Right lung (tissue), 2 donors: ENCODE measurements at regions not wholly inside any gene's neighbourhood (a gene's known extent, or its start where the extent isn't known, plus 50 kb on each side); places are given as distances from the start of the nearest gene placed in this dataset.
A peak's percentile ranks its signal among the peaks of the same experiment; 100 is the strongest.
"Not testable (repeated sequence)": the region's sequence is repeated elsewhere in the genome, so short reads cannot be mapped to it uniquely, and the experiment has no call there.

Source experiments
- DNase-seq, 2 donors: peaks; one replicate each; pipeline ENCODE4 v3.0.0-alpha.2; 2013

DNA sequence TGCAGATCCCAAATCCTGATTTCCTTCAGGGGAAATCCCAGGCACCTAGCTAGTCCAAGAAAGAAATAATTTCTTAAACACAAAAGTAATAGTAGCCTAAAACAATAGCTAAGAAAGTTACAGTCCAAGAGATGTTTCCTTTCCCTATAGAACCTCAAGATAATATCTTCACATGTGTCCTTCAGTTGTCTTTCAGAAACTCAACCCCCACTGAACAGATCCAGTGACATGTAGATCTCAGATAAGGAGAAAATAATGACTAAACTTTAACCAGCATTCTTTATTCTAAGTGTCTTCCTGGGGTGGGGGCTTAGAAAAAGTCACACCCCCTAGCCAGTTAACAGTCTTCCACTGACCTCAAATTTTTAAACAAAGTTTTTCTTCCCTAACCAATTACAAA lies 131.3 kb upstream of the ADRA1B start:
- DNase-seq, result no peak

DNA sequence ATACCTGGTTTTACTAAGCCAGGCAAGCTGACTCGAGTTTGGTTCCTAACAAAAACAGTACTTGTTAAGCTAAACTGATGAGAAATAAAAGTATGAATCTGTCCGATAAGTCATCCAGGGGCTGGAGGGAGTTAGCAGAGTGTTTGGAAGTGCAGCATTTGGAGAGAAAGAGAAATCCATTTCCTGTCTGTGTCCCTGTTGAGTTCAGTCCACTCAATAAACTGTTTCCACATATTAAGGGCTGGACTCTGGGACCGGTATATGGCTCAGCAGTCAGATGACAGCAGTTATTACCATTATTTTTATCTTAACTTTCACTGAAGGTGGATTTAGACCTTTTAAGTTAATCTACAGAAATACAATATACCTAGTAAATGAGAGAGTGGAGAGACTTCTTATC lies 130.6 kb upstream of the ADRA1B start:
- no peak for DNase-seq

DNA sequence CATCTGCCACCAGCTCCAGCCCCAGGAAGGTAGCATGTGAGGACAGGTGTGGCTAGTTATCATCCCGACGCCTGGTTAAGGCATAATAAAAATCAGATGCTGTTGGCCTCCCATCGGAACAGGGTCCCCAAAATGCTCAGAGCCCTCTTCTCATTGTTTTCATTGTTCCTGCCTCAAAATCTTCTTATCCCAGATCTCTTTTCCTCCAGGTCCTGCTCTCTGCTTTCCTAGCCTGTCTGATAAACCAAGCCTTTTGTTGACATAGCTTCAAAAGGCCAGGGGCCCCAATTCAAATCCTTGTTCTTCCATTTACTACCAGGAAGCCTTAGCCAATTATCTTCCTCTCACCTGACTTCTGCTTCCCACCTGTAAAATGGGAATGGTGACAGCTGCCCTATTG lies 130.1 kb upstream of the ADRA1B start:
- no peak for DNase-seq

DNA sequence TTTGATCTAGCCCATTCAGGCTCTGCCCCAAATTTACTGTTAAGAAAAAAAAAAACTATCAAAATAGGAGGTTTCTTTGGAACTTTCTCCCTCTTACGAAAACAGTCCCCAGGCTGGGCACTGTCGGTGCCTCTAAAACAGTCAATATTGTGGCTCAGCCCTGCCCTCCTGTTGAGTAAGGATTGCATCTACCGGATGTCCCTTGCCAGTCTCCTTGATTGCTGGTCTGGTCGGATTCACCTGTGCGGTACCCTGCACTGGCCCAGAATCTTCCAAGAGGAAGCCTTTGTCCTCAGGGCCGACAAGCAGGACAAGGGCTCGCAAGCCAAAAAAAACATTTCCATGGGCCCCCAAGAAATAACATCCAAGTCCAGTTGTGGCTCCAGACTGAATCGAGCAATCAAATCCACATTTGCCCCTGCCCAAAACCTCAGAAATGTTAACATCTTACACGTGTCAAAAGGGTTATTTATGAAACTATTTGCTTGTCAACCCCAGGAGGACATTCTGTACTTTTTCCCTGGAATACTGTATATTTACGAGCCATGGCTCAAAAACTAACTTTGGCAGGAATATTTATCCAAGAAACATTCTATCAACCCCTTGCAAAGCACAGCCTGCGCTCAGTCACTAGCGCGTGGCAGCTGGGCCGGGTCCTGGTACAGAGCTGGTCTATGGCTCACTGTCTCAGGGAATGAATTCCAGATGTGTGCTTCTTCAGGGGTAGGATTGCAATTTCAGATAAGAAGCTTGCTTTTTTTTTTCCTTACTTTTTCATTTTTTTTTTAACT lies 129.2 kb upstream of the ADRA1B start:
- DNase-seq, result peak in 1 of 2 donors; percentile 45

DNA sequence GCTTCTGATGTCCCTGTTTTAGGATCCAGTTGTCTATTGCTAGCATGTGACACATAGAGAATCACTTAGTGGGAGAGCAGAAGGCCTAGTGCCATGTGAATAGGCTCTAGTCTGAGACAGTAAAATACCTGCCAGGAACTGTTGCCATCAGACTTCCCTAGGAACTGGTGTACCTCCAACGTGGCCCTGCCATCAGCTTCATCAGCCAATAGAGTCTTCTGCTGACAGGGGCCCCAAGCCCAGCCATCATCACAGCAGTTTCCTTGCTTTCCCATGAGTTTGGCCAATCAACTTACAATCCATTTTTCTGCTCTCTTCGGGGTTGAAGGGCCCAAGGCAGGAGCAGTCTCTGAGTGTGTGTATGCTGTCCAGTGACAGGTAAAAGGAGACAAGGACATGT lies 128.4 kb upstream of the ADRA1B start:
- DNase-seq, result no peak

DNA sequence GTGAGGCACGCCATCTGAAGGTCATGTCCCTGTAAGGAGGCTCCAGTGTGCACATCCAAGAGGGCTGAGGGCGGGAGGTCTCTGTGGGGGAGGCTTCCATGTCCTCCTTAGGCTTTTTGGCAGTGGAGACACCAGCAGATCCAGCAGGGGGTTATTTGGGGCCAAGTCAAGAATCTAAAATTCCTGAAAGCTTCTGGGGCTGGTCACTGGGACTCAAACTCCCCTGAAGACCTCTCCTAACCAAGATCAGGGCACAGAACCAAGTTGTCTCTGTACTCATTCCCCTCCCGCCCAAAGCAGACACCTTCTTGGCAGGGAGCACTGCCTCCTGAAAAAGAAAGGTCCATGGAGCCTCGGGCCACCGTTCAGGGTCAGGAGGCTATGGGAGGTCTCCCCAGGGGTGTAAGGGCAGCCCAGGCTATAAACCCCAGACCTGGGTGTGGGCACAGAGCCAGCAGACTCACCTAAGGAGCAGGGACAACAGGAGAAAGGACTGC lies 127.4 kb upstream of the ADRA1B start:
- no peak for DNase-seq

DNA sequence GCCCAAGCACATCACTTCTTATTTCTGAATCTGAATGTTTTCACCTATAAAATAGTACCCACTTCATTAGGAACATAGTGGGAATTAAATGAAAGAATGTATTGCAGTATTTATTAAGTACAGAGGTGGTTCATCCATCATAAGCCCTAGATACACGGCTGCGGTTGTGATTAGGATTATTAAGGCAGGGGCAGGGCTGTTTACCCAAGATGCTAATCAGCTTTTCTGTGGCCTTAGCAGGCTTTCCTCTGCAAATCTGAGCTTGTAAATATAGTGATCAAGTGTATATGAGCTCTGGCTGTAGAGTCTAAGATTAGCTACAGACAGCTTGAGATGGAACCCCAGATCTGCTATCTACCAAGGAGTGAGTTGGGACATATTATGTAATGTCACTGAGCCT lies 124.1 kb upstream of the ADRA1B start:
- DNase-seq, result no peak

DNA sequence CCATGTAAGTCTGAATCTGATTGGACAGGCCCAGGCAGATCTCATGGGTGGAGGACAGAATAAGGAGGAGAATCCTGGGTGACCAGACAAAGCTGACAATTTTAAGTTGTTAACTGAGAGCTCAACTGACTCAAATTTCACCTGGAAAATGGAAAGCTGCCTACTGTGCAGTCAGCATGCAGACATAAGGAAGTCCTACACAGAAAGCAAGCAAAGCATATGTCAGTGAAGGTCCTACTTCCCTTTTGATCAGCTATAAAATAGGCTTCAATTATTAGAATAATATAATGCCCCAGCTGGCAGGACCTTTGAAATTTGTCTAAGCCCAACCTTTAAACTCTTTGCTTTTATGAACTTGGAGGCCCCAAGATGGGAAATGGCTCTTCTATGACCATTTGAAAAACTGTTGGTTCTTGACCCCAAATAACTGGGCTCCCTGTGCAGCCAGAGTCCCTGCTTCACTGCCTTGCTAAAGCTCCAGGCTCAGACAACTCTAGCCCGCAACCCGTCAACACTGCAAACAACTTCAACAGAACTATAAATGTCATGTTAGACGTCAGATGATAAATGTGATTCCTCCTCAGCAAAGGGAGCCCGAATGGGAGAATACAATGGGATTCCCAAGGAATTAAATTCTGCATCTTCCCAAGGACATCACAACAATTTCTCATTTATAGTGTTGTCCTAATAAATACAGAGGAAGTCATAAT lies 118.9 kb upstream of the ADRA1B start:
- no peak for DNase-seq

DNA sequence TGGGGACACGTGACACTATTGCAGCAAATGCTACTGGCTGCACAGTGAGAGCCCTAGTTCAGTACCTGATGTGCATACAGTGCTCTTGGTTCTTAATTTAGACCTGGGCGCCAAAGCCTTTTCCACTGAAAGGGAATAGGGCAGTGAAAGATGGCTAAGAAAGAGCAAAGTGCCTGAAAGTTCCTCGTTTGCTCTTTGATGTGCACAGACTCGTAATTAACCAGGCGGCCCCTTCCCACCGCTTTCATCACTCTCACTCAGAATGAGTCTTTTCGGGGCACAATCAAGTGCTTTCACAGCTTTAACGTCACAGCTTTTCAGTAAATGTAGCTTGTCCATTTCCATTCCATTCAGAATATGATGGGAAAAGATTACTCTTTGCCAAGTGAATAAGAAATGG lies 116.6 kb upstream of the ADRA1B start:
- DNase-seq, result no peak

DNA sequence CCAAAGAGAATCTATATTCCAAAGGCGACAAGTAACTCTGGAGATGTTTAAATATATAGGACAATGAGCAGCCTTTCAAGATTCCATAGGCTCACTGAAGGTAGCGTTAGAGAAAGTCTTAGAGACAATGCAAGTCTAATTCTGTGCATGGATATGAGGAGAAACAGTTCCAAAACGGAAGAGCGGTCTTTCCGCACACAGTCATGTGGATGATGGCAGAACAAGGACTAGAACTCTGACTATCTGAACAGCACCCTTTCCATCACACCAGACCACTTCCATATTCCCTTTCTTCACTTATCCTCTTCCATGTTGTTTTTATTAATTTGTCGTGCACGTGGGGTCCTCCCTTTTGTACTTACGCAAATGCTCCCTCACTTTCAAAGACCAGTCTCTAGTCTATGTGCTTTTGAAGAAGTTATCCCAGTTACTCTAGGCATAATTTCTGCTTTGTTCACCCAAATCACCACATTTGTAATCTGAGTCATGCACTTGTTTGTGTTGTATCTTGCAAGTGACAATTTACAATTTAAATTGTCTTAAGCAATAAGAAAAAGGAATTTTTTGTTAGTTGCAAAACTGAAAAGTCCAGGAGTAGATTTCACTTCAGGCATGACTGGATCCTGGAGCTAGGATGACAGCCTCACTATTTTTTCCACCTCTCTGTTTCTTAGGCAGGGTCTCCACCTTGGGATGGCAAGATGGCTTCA lies 116.0 kb upstream of the ADRA1B start:
- no peak for DNase-seq

DNA sequence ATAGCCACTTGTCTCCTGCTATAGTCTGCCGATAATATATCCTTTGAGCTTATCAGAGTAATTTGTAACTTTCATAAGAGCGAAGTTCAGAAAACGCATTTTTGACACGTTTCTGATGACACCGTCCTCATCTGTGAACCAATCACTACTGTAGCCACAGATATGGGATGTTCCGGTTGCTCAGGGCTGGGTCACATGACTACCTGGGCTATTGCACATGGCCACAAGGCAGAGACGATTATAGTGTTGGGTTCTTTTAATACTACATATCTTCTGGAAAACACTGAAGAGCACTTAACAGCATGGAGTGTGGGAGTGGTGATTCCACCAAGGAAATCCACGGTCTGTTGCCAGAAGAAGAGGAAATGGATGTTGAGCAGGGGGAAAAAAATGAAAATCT lies 115.0 kb upstream of the ADRA1B start:
- no peak for DNase-seq

DNA sequence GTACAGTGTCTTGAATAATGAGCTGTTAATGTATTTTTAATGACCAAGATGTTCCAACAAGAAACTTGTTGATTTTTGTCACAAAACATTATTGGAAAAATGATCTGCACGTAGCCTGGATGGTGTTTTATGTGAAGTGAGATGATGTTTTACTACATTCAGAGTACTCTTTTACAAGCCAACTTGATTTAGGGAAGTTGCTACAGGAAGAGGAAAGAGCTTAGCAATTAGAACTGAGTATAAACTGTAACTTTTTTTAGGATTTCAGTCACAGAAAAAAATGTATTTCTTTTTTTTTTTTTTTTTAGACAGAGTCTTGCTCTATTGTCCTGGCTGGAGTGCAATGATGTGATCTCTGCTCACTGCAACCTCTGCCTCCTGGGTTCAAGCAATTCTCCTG lies 113.6 kb upstream of the ADRA1B start:
- DNase-seq, result no peak

DNA sequence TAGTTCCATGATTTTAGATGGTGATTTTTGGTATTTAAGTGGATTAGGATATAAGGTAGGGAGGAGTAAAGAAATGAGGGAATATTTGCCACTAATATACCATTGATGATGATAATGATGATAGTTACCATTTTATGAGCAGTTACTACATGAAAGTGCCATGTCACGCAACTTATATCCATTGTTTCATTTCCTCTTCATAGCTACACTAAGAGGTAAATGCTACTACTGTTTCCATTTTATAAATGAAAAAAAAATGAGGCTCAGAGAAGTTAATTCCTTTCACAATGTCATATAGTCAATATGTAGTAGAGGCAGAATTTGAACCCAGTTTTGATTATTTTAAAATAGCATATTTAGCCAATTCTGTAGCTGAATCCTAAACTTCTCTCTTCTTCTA lies 112.2 kb upstream of the ADRA1B start:
- no peak for DNase-seq

DNA sequence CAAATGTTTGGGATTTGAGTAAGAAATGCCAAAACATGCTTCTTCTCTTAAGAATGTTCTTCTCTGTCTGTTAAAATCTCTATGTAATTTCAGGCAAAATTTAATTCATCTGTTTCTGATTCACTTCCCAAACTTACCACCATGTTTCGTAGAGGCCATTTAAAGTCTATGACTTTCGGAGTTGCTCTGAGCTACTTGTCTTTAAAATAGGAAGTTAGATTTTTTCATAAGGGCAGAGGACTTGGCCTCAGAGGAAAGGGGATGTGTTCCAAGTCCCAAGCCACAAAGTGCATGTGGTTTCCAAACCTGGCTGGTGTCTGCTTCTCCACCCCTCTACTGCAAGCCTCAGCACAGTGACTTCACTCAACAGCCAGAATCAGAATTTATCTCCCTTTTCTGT lies 111.3 kb upstream of the ADRA1B start:
- DNase-seq, result no peak

DNA sequence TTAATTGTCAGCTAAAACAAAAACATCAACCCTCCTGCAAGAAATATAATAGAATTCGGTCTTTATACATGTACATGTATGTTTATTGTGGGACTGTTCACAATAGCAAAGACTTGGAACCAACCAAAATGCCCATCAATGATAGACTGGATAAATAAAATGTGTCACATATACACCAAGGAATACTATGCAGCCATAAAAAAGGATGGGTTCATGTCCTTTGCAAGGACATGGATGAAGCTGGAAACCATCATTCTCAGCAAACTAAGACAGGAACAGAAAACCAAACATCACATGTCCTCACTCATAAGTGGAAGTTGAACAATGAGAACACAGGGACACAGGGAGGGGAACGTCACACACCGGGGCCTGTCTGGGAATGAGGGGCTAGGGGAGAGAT lies 109.1 kb upstream of the ADRA1B start:
- not testable (repeated sequence) for DNase-seq

DNA sequence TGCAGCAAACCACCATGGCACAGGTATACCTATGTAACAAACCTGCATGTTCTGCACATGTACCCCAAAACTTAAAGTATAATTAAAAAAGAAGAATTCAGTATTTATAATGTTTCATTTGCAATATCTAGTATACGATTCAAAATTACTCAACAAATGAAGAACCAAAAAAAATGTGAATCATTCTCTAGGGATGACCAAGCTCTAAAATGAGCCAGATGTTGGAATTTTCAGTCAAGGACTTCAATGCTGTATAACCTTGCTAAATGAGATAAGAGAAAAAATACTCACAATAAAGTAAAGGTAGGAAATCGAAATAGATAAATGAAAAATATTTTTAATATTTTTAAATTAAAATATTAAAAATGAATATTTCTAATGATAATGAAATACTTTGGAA lies 108.7 kb upstream of the ADRA1B start:
- no peak for DNase-seq

DNA sequence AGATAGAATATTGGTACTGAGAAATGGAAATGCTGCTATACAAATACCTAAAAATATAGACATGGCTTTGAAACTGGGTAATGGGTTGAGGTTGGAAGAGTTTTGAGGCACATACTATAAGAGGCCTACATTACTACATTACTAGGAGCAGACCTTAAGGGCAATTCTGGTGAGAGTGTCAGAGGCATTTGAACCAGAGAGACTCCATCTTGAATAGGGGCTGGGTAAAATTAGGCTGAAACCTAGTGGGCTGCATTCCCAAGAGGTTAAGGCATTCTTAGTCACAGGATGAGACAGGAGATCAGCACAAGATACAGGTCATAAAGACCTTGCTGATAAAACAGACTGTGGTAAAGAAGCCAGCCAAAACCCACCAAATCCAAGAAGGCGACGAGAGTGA lies 104.6 kb upstream of the ADRA1B start:
- no peak for DNase-seq

DNA sequence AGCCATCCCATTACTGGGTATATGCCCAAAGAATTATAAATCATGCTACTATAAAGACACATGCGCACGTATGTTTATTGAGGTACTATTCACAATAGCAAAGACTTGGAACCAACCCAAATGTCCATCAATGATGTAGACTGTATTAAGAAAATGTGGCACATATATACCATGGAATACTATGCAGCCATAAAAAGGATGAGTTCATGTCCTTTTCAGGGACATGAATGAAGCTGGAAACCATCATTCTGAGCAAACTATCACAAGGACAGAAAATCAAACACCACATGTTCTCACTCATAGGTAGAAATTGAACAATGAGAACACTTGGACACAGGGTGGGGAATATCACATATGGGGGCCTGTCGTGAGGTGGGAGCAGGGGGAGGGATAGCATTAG lies 103.5 kb upstream of the ADRA1B start:
- DNase-seq, result not testable (repeated sequence)

DNA sequence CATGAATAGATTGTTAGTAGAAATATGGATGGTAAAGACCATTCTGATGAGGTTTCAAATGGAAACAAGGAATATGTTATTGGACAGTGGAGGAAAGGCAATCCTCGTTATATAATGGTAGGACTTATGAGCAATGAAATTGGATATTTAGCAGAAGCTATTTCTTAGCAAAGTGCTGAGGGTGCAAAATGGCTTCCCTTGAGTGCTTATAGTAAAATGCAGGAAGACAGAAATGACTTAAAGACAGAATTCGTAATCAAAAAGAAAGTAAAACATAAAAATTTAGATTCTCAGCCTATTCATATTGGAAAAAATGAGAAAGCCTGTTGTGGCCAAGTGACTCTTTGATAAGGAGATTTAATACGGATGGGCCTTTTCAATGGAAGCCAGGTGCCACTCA lies 102.1 kb upstream of the ADRA1B start:
- DNase-seq, result no peak

DNA sequence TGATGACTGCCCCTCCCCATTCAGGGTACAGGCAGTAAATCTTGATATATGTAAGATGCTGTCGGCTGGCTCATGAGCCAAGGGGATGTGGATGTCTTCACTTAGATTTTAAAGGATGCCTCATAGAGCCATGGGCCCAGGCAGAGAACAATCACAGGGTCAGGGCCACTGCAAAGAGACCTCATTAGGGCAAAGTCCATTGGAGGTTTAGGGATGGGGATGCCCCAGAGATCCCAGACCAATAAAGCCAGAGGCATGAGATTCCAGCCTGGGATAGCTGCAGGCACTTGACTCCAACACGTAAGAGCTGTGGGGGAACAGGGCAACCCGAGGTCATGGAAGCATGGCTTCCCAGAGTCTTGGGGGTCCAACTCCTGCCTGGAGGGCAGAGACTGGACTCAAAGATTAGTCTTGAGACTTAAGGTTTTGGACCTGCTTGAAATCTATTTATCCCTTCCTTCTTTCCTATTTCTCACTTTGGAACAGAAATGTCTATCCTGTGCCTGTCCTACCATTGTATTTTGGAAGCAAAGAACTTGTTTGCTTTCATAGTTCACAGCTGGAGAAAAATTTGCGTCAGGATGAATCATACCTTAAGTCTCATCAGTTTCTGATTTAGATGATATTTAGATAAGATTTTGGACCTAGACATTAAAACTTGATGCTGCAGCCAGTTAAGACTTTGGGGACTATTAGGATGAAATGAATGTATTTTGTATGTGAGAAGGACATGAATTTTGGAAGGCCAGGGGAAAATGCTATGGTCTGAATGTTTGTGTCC lies 101.3 kb upstream of the ADRA1B start:
- no peak for DNase-seq

DNA sequence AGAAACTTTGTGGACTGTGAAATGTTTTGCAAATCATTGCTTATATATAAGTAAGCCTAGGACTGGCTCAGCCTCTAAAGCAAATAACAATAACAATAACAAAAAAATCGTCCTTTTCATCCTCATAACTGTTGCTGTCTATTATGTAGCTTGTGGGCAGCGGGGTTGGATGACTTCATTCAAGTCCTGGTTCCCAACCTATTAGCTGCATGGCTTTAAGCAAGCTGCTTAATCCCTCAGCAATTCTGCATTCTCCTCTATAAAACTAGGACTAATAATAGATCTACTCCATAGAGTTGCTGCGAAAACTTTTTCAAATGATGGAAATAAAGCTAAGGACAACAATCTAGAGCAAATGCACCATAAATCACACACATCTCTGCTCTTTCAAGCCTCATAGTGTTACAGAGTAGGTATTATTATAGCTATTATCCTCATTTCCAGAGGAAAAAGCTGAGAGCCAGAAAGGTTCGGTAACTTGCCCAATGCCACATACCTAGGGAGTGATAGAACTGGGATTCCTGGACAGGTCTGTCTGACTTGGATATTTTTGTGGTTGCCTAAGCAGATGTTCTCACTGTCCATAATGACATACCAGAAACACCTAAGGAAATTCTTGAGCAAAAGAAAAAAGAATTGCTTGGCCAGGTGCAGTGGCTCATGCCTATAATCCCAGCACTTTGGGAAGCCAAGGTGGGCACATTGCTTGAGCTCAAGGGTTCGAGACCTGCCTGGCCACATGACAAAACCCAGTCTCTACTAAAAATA lies 98.8 kb upstream of the ADRA1B start:
- DNase-seq, result no peak
